GM18867 (cell line): ENCODE measurements at regions not wholly inside any gene's neighbourhood (a gene's known extent, or its start where the extent isn't known, plus 50 kb on each side); places are given as distances from the start of the nearest gene placed in this dataset.

ENCODE experiments used
- ATAC-seq: cut with Tn5 transposase; IDR thresholded peaks from one replicate; pipeline ENCODE4 v1.9.1; 2021; ENCODE audit warnings: mild to moderate bottlenecking, moderate library complexity; ENCODE audit not compliant: unreplicated experiment

GRCh38 chr10:44674536-44675386 lies 236.4 kb upstream of the TMEM72 start:
- no peak for ATAC-seq

- no peak for ATAC-seq
Measured at GRCh38 chr10:44675387-44675874, 235.7 kb upstream of the TMEM72 start.

GRCh38 chr10:44680764-44681163 lies 230.4 kb upstream of the TMEM72 start:
- ATAC-seq: no peak

GRCh38 chr10:44682507-44682906 lies 228.6 kb upstream of the TMEM72 start:
- no peak for ATAC-seq

- no peak for ATAC-seq
Measured at GRCh38 chr10:44684661-44685060, 226.5 kb upstream of the TMEM72 start.

GRCh38 chr10:44685220-44685619 lies 225.9 kb upstream of the TMEM72 start:
- ATAC-seq: no peak

- ATAC-seq: no peak
Measured at GRCh38 chr10:44685747-44686146, 225.4 kb upstream of the TMEM72 start.

GRCh38 chr10:44689368-44689767 lies 221.8 kb upstream of the TMEM72 start:
- no peak for ATAC-seq

- no peak for ATAC-seq
Measured at GRCh38 chr10:44696496-44696895, 214.6 kb upstream of the TMEM72 start.

GRCh38 chr10:44697116-44697515 lies 214.0 kb upstream of the TMEM72 start:
- ATAC-seq: no peak

GRCh38 chr10:44702531-44702930 lies 208.6 kb upstream of the TMEM72 start:
- ATAC-seq: no peak

GRCh38 chr10:44703241-44704155 lies 207.6 kb upstream of the TMEM72 start:
- ATAC-seq: no peak

- no peak for ATAC-seq
Measured at GRCh38 chr10:44704616-44705015, 206.5 kb upstream of the TMEM72 start.

GRCh38 chr10:44706745-44707144 lies 204.4 kb upstream of the TMEM72 start:
- no peak for ATAC-seq

GRCh38 chr10:44713307-44713706 lies 197.8 kb upstream of the TMEM72 start:
- no peak for ATAC-seq

GRCh38 chr10:44714451-44714850 lies 196.7 kb upstream of the TMEM72 start:
- ATAC-seq: no peak

GRCh38 chr10:44715136-44715535 lies 196.0 kb upstream of the TMEM72 start:
- ATAC-seq: no peak

GRCh38 chr10:44716470-44717015 lies 194.6 kb upstream of the TMEM72 start:
- ATAC-seq: no peak

- ATAC-seq: peak; percentile 36
Measured at GRCh38 chr10:44723082-44723481, 188.1 kb upstream of the TMEM72 start.

- no peak for ATAC-seq
Measured at GRCh38 chr10:44723619-44724325, 187.4 kb upstream of the TMEM72 start.
